ENCODE measurements at regions not wholly inside any gene's neighbourhood (a gene's known extent, or its start where the extent isn't known, plus 50 kb on each side); places are given as distances from the start of the nearest gene placed in this dataset.

- Histone ChIP-seq H3K4me3 (no peak overlapping the region), H3K9me2 (ENCODE audit: insufficient read depth) (no peaks in the 10 kb centered on the region), H3K36me3 (ENCODE audit: insufficient read depth) (no peaks in the 10 kb centered on the region), H3K4me1 (ENCODE audit: insufficient read depth) (peaks cover 3% of the 10 kb centered on the region; the same call in 1 of the 2 replicates), H3K4me2 (no peak overlapping the region), H3K27me3 (ENCODE audit: insufficient read depth) (no peaks in the 10 kb centered on the region), H4K20me1 (replicated peaks; ENCODE audit: insufficient read depth) (no peaks in the 10 kb centered on the region), H2AFZ (peak overlapping the region; percentile 9; the same call in 1 of the 2 replicates), H3K27ac (ENCODE audit: low read depth) (no peak overlapping the region), H3F3A (replicated peaks; ENCODE audit: low read depth) (no peaks in the 10 kb centered on the region), H3K79me2 (replicated peaks; ENCODE audit: insufficient read depth) (no peaks in the 10 kb centered on the region)
- no peaks in the 10 kb centered on the region for H3K27me3 Mint-ChIP-seq (ENCODE audit: insufficient read depth, low read depth, poor library complexity)
- H3K4me3 Mint-ChIP-seq: no peak overlapping the region
- ATAC-seq (peak; percentile 48), DNase-seq (ENCODE audit: low spot score) (peak; percentile 9)
- TF ChIP-seq POLR2AphosphoS5 (IDR thresholded peaks at IDR 0.05; ENCODE audit: low read depth): no peak
- TF ChIP-seq REST (IDR thresholded peaks at IDR 0.05; ENCODE audit: unreplicated experiment): no peak
- TF ChIP-seq JUNB (IDR thresholded peaks at IDR 0.05; ENCODE audit: unreplicated experiment): no peak
- TF ChIP-seq EZH2 (IDR thresholded peaks at IDR 0.05; ENCODE audit: low read depth, unreplicated experiment): no peak
- TF ChIP-seq ZNF462 (CRISPR knock-in tag; IDR thresholded peaks at IDR 0.05): no peak
- no peak for TF ChIP-seq ZNF114 (CRISPR knock-in tag; IDR thresholded peaks at IDR 0.05)
- TF ChIP-seq NANOG (IDR thresholded peaks at IDR 0.05; ENCODE audit: borderline replicate concordance): no peak
- no peak for TF ChIP-seq ZNF331 (CRISPR knock-in tag; IDR thresholded peaks at IDR 0.05; ENCODE audit: low read depth)
- no peak for TF ChIP-seq CTCF (conservative IDR thresholded peaks at IDR 0.05; ENCODE audit: low read depth in 2 of 2)
- TF ChIP-seq STAT1 (IDR thresholded peaks at IDR 0.05; ENCODE audit: unreplicated experiment): no peak
- TF ChIP-seq EZH2phosphoT487 (IDR thresholded peaks at IDR 0.05; ENCODE audit: unreplicated experiment): no peak
- TF ChIP-seq CREB1 (CRISPR knock-in tag; IDR thresholded peaks at IDR 0.05; ENCODE audit: low read depth): no peak
- no peak for TF ChIP-seq ETS1 (IDR thresholded peaks at IDR 0.05)
- peaks cover 12% of the 10 kb centered on the region; the same call in 2 of the 3 replicates for H3K4me1 Mint-ChIP-seq
- H3K36me3 Mint-ChIP-seq (ENCODE audit: low read depth): no peaks in the 10 kb centered on the region
- H3K9me3 Mint-ChIP-seq: no peaks in the 10 kb centered on the region
- H3K27ac Mint-ChIP-seq: no peak overlapping the region
These were observed 117.6 kb upstream of the ARRDC3 start for GRCh38 chr5:91500758-91501157.

All from GM23338 (cell line).